Pancreas (tissue), 10 donors: ENCODE measurements at regions not wholly inside any gene's neighbourhood (a gene's known extent, or its start where the extent isn't known, plus 50 kb on each side); places are given as distances from the start of the nearest gene placed in this dataset.

Source experiments
- ATAC-seq, 4 donors: fragments of 200-7000 bp; cut with Tn5 transposase; one replicate each; pipeline versions ENCODE4 v1.8.0 to v1.9.1; 2020; ENCODE audit warnings: mild to moderate bottlenecking in 4 of 4, moderate library complexity in 4 of 4
- DNase-seq, 6 donors: peaks; one replicate each; pipeline ENCODE4 v3.0.0-alpha.2; 2020
- FAIRE-seq: peaks from 2 replicates; lab custom pipeline; 2012; peaks lifted over from hg19 to GRCh38; lab: Jason Lieb, UNC
- H3K27ac ChIP-seq, 4 donors: fragments of 200-600 bp; sonication (generic); 1 replicate in 3 of 4; 2 replicates in 1 of 4; pipeline versions ENCODE4 v1.5.0 to v1.8.0; 2020
- H3K27me3 ChIP-seq, 4 donors: fragments of 200-600 bp; one replicate each; pipeline ENCODE4 v1.8.0; 2021
- H3K36me3 ChIP-seq, 3 donors: fragments of 200-600 bp; sonication (generic) in 1 of 3; one replicate each; pipeline versions ENCODE4 v1.5.0 to v1.8.0; 2020 to 2021
- H3K4me1 ChIP-seq, 3 donors: fragments of 200-600 bp; one replicate each; pipeline ENCODE4 v1.8.0; 2021
- H3K4me3 ChIP-seq, 4 donors: fragments of 200-600 bp; sonication (generic) in 2 of 4; one replicate each; pipeline versions ENCODE4 v1.5.0 to v1.8.0; 2020 to 2021
- H3K9me3 ChIP-seq, 4 donors: fragments of 200-600 bp; one replicate each; pipeline ENCODE4 v1.8.0; 2021
- WGBS, 2 donors: extraction: QIAGEN DNeasy Blood & Tissue Kit; methylation state at CpG; one replicate each; pipeline ENCODE4 v1.1.7; 2013; 5-methylcytosine and 5-hydroxymethylcytosine counted together
- intact Hi-C, 3 donors: fragments of 100-400 bp; cut with DNase I; formaldehyde crosslinking; loops; one replicate each; pipeline versions ENCODE4 v1.11.1 to v1.14.2; 2022
- TF ChIP-seq, protein P1 (sequence below), 4 donors: fragments of 200-600 bp; sonication (generic) in 3 of 4; IDR thresholded peaks; one replicate each; pipeline versions ENCODE4 v1.5.0 to v1.8.0; 2021; ENCODE audit warnings: antibody characterized with exemption in 4 of 4
- donor health status: healthy with polysubstance abuse.
- donor health status: DM: no; HTN: no; CAD: no; lungs with moderate emphysema.
- donor health status: DM: no; HTN: no; CAD: no.
- donor health status: control.
- donor health status: control.
- donor health status: Bipolar disorder and iron deficiency.
- donor health status: DM: yes; HTN: yes; CAD: no.
- donor health status: DM: no; HTN: no; CAD: no.
- donor health status: DM: no; HTN: no; CAD: no.
- donor health status: DM: yes; HTN: yes; CAD: no.

GRCh38 chr13:52903320-52903719 lies 54.9 kb upstream of the PCDH8 start:
- ATAC-seq (no peak), FAIRE-seq (no peak)

GRCh38 chr13:52899206-52899605 lies 50.8 kb upstream of the PCDH8 start:
- Histone ChIP-seq H3K27me3 (no peaks in the 10 kb centered on the region), H3K27ac (no peak overlapping the region), H3K36me3 (no peaks in the 10 kb centered on the region), H3K9me3 (no peaks in the 10 kb centered on the region), H3K4me3 (no peak overlapping the region), H3K4me1 (no peaks in the 10 kb centered on the region)
- no peak for FAIRE-seq
- WGBS, 2 donors = 91 to 92% methylated on average over 5 of the region's 5 CpGs
- no peak for ATAC-seq
- intact Hi-C loops = no loop called here
- TF ChIP-seq, protein P1, sequence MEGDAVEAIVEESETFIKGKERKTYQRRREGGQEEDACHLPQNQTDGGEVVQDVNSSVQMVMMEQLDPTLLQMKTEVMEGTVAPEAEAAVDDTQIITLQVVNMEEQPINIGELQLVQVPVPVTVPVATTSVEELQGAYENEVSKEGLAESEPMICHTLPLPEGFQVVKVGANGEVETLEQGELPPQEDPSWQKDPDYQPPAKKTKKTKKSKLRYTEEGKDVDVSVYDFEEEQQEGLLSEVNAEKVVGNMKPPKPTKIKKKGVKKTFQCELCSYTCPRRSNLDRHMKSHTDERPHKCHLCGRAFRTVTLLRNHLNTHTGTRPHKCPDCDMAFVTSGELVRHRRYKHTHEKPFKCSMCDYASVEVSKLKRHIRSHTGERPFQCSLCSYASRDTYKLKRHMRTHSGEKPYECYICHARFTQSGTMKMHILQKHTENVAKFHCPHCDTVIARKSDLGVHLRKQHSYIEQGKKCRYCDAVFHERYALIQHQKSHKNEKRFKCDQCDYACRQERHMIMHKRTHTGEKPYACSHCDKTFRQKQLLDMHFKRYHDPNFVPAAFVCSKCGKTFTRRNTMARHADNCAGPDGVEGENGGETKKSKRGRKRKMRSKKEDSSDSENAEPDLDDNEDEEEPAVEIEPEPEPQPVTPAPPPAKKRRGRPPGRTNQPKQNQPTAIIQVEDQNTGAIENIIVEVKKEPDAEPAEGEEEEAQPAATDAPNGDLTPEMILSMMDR (IDR thresholded peaks at IDR 0.05) = no peak
- no peak for DNase-seq

More at GRCh38 chr13:52903320-52903719, 54.9 kb upstream of the PCDH8 start:
- Histone ChIP-seq H3K27ac (no peak overlapping the region), H3K4me3 (no peak overlapping the region), H3K4me1 (no peaks in the 10 kb centered on the region), H3K9me3 (no peaks in the 10 kb centered on the region), H3K27me3 (no peaks in the 10 kb centered on the region), H3K36me3 (no peaks in the 10 kb centered on the region)
- intact Hi-C loops = no loop called here
- no peak for DNase-seq
- 49% methylated on average over 4 of the region's 4 CpGs for WGBS, 2 donors
- TF ChIP-seq, protein P1 (IDR thresholded peaks at IDR 0.05) = no peak
